T-helper 22 cell (primary cell): ENCODE measurements at regions not wholly inside any gene's neighbourhood (a gene's known extent, or its start where the extent isn't known, plus 50 kb on each side); places are given as distances from the start of the nearest gene placed in this dataset.
"Not testable (repeated sequence)": the region's sequence is repeated elsewhere in the genome, so short reads cannot be mapped to it uniquely, and the experiment has no call there.

Source experiments
- DNase-seq: peaks from one replicate; pipeline ENCODE4 v3.0.0-alpha.2; 2020; ENCODE audit warnings: low read depth

- not testable (repeated sequence) for DNase-seq
Observed at GRCh38 chr11:87764075-87764474, 411.2 kb downstream of the RAB38 start.

- DNase-seq = no peak
Observed at GRCh38 chr11:87754685-87755084, 420.6 kb downstream of the RAB38 start.

- DNase-seq = no peak
Observed at GRCh38 chr11:87753143-87753542, 422.1 kb downstream of the RAB38 start.

GRCh38 chr11:87743007-87743406, 432.2 kb downstream of the RAB38 start:
- no peak for DNase-seq

GRCh38 chr11:87740968-87741367, 434.3 kb downstream of the RAB38 start:
- no peak for DNase-seq

GRCh38 chr11:87740451-87740850, 434.8 kb downstream of the RAB38 start:
- no peak for DNase-seq

- DNase-seq = no peak
Observed at GRCh38 chr11:87739766-87740165, 435.5 kb downstream of the RAB38 start.

- DNase-seq = no peak
Observed at GRCh38 chr11:87739261-87739660, 436.0 kb downstream of the RAB38 start.

GRCh38 chr11:87736928-87737327, 438.3 kb downstream of the RAB38 start:
- no peak for DNase-seq

- no peak for DNase-seq
Observed at GRCh38 chr11:87726506-87726905, 448.7 kb downstream of the RAB38 start.

GRCh38 chr11:87724358-87724757, 450.9 kb downstream of the RAB38 start:
- no peak for DNase-seq

- no peak for DNase-seq
Observed at GRCh38 chr11:87722756-87723565, 452.3 kb downstream of the RAB38 start.

- no peak for DNase-seq
Observed at GRCh38 chr11:87719326-87720073, 455.7 kb downstream of the RAB38 start.

- DNase-seq = no peak
Observed at GRCh38 chr11:87712802-87713202, 462.4 kb downstream of the RAB38 start.

- DNase-seq = no peak
Observed at GRCh38 chr11:87712391-87712790, 462.9 kb downstream of the RAB38 start.

GRCh38 chr11:87703589-87703988, 471.7 kb downstream of the RAB38 start:
- not testable (repeated sequence) for DNase-seq

- no peak for DNase-seq
Observed at GRCh38 chr11:87675993-87676392, 499.2 kb downstream of the RAB38 start.

GRCh38 chr11:87666730-87667129, 508.5 kb downstream of the RAB38 start:
- DNase-seq = no peak

GRCh38 chr11:87662287-87662686, 513.0 kb downstream of the RAB38 start:
- DNase-seq = no peak

GRCh38 chr11:87660926-87661660, 514.1 kb downstream of the RAB38 start:
- no peak for DNase-seq

- DNase-seq = no peak
Observed at GRCh38 chr11:87659807-87660206, 515.4 kb downstream of the RAB38 start.

- no peak for DNase-seq
Observed at GRCh38 chr11:87645626-87646025, 529.6 kb downstream of the RAB38 start.
